CD14-positive monocyte (primary cell): ENCODE measurements at regions not wholly inside any gene's neighbourhood (a gene's known extent, or its start where the extent isn't known, plus 50 kb on each side); places are given as distances from the start of the nearest gene placed in this dataset.

Experiments
- DNase-seq, 3 donors: peaks; one replicate each; pipeline ENCODE4 v3.0.0-alpha.2; 2011 to 2022
- H2AFZ ChIP-seq: 2 replicates; pipeline ENCODE4 v1.6.0; 2012; ENCODE audit warnings: mild to moderate bottlenecking, low read depth, low read length, inconsistent platforms; ENCODE audit not compliant: insufficient read depth, poor library complexity, severe bottlenecking
- H3K27ac ChIP-seq, 2 donors: 1 replicate in 1 of 2; 2 replicates in 1 of 2; pipeline ENCODE4 v1.5.1; 2012 to 2013; ENCODE audit warnings: low read length in 2 of 2, control low read depth in 1 of 2, inconsistent platforms in 1 of 2, low read depth in 1 of 2, mild to moderate bottlenecking in 1 of 2
- H3K27me3 ChIP-seq, 2 donors: one replicate each; pipeline versions ENCODE4 v1.6.0 to v1.6.1; 2011 to 2013; ENCODE audit warnings: low read length in 2 of 2; ENCODE audit not compliant: control insufficient read depth in 2 of 2, insufficient read depth in 2 of 2
- H3K36me3 ChIP-seq, 2 donors: replicated peaks in 1 of 2; 1 replicate in 1 of 2; 2 replicates in 1 of 2; pipeline versions ENCODE4 v1.5.1 to v1.6.1; 2012 to 2013; ENCODE audit warnings: low read length in 2 of 2, control low read depth in 1 of 2, inconsistent platforms in 1 of 2, mild to moderate bottlenecking in 1 of 2; ENCODE audit not compliant: insufficient read depth in 2 of 2, control insufficient read depth in 1 of 2
- H3K4me1 ChIP-seq, 2 donors: 1 replicate in 1 of 2; 2 replicates in 1 of 2; pipeline versions ENCODE4 v1.5.1 to v1.6.1; 2012 to 2013; ENCODE audit warnings: low read length in 2 of 2, control low read depth in 1 of 2, inconsistent platforms in 1 of 2, mild to moderate bottlenecking in 1 of 2, moderate library complexity in 1 of 2; ENCODE audit not compliant: insufficient read depth in 2 of 2, control insufficient read depth in 1 of 2
- H3K4me2 ChIP-seq: replicated peaks from 2 replicates; pipeline ENCODE3; 2012; ENCODE audit warnings: low read length, moderate library complexity, mild to moderate bottlenecking; ENCODE audit not compliant: poor library complexity, severe bottlenecking; ENCODE audit errors: extremely low read depth
- H3K4me3 ChIP-seq, 3 experiments: fragments of 200-600 bp in 1 of 3; sonication (generic) in 1 of 3; replicated peaks in 1 of 3; 1 replicate in 2 of 3; 2 replicates in 1 of 3; pipeline ENCODE4 v1.5.1; 2011 to 2013; ENCODE audit warnings: low read length in 3 of 3, mild to moderate bottlenecking in 3 of 3, control low read depth in 2 of 3, low read depth in 2 of 3, inconsistent platforms in 1 of 3, moderate library complexity in 1 of 3
- H3K79me2 ChIP-seq: 2 replicates; pipeline ENCODE4 v1.6.0; 2012; ENCODE audit warnings: mild to moderate bottlenecking, control low read depth, inconsistent platforms, low read length, moderate library complexity; ENCODE audit not compliant: insufficient read depth
- H3K9ac ChIP-seq: 2 replicates; pipeline ENCODE4 v1.6.0; 2017; ENCODE audit warnings: low read length, mild to moderate bottlenecking; ENCODE audit not compliant: insufficient read depth, poor library complexity, severe bottlenecking
- H3K9me3 ChIP-seq, 2 donors: replicated peaks in 1 of 2; 1 replicate in 1 of 2; 2 replicates in 1 of 2; pipeline versions ENCODE4 v1.5.1 to v1.6.1; 2012 to 2013; ENCODE audit warnings: low read length in 2 of 2, control low read depth in 1 of 2; ENCODE audit not compliant: control insufficient read depth in 1 of 2, insufficient read depth in 1 of 2
- H4K20me1 ChIP-seq: 2 replicates; pipeline ENCODE4 v1.6.0; 2012; ENCODE audit warnings: mild to moderate bottlenecking, low read length, control low read depth, moderate library complexity; ENCODE audit not compliant: insufficient read depth
- H3K27ac Mint-ChIP-seq, 7 donors: one replicate each; pipeline ENCODE4 v1.8.0; 2020; ENCODE audit warnings: mild to moderate bottlenecking in 7 of 7, mixed read lengths in 7 of 7, moderate library complexity in 6 of 7, inconsistent platforms in 2 of 7
- H3K27me3 Mint-ChIP-seq, 3 donors: one replicate each; pipeline ENCODE4 v1.8.0; 2021 to 2022; ENCODE audit warnings: low read depth in 3 of 3, mild to moderate bottlenecking in 3 of 3, mixed read lengths in 3 of 3, moderate library complexity in 3 of 3, inconsistent platforms in 1 of 3
- H3K36me3 Mint-ChIP-seq, 2 donors: one replicate each; pipeline ENCODE4 v1.8.0; 2020; ENCODE audit warnings: mixed read lengths in 2 of 2, inconsistent platforms in 1 of 2, mild to moderate bottlenecking in 1 of 2
- H3K4me1 Mint-ChIP-seq: one replicate; pipeline ENCODE4 v1.8.0; 2020; ENCODE audit warnings: mild to moderate bottlenecking, mixed read lengths
- H3K4me3 Mint-ChIP-seq, 2 donors: one replicate each; pipeline ENCODE4 v1.8.0; 2020; ENCODE audit warnings: mild to moderate bottlenecking in 2 of 2, mixed read lengths in 2 of 2, moderate library complexity in 1 of 2
- H3K9me3 Mint-ChIP-seq, 7 donors: one replicate each; pipeline ENCODE4 v1.8.0; 2020 to 2022; ENCODE audit warnings: mixed read lengths in 7 of 7, mild to moderate bottlenecking in 6 of 7, moderate library complexity in 6 of 7, inconsistent platforms in 2 of 7
- WGBS: methylation state at CpG from one replicate; pipeline ENCODE4 v1.1.5; 2013; ENCODE audit warnings: missing lambda C conversion rate; ENCODE audit not compliant: insufficient coverage; 5-methylcytosine and 5-hydroxymethylcytosine counted together
- intact Hi-C, 2 donors: fragments of 100-400 bp; cut with micrococcal nuclease; formaldehyde crosslinking; loops; one replicate each; pipeline versions ENCODE4 v1.15.0 to v1.15.1; 2023
- TF ChIP-seq, protein P1 (sequence below): fragments of 200-600 bp; IDR thresholded peaks from one replicate; pipeline ENCODE4 v1.8.0; 2022; ENCODE audit warnings: antibody characterized with exemption, mild to moderate bottlenecking

DNA sequence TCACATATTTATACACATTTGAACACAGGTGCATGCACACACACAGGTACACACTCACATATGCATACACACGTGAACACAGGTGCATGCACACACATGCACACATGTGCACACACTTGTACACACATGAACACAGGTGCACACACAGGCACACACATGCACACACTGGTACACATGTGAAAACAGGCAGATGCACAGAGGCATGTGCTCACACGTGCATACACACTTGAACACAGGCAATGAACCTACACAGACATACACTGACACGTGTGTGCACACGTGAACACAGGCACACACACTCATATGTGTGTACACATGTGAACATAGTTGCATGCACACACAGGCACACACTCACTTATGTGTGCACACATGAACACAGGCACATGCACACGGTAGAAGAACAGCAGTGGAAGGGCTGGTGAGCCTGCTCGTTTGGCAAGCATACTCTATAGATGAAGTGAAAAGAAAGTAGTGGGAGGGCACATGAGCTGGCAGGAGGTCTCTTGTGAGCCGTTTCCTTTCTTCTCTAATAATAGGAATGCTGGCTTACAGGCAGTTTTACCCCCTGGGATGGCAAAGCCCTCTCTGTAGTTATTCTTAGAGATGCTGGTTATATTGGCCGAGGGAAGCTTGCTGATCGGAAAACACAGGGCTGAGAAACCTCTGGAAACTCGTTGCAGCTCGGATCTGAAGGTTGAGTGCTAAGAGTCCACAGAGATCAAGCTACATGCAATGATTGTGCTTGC lies 279.6 kb upstream of the CLNK start:
- H3K36me3 Mint-ChIP-seq, result no peaks in the 10 kb centered on the region
- Histone ChIP-seq H3K9ac (no peak overlapping the region), H3K4me3 (no peak overlapping the region), H3K4me2 (no peak overlapping the region), H3K27me3 (no peaks in the 10 kb centered on the region), H2AFZ (no peak overlapping the region), H3K4me1 (no peaks in the 10 kb centered on the region), H3K9me3 (no peaks in the 10 kb centered on the region), H3K27ac (no peak overlapping the region), H3K36me3 (no peaks in the 10 kb centered on the region), H3K79me2 (no peaks in the 10 kb centered on the region), H4K20me1 (no peaks in the 10 kb centered on the region)
- TF ChIP-seq, protein P1, sequence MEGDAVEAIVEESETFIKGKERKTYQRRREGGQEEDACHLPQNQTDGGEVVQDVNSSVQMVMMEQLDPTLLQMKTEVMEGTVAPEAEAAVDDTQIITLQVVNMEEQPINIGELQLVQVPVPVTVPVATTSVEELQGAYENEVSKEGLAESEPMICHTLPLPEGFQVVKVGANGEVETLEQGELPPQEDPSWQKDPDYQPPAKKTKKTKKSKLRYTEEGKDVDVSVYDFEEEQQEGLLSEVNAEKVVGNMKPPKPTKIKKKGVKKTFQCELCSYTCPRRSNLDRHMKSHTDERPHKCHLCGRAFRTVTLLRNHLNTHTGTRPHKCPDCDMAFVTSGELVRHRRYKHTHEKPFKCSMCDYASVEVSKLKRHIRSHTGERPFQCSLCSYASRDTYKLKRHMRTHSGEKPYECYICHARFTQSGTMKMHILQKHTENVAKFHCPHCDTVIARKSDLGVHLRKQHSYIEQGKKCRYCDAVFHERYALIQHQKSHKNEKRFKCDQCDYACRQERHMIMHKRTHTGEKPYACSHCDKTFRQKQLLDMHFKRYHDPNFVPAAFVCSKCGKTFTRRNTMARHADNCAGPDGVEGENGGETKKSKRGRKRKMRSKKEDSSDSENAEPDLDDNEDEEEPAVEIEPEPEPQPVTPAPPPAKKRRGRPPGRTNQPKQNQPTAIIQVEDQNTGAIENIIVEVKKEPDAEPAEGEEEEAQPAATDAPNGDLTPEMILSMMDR, result no peak
- H3K9me3 Mint-ChIP-seq, result peaks cover 0 to 2% (median 0%) of the 10 kb centered on the region in 7 donors
- H3K27ac Mint-ChIP-seq, result peak overlapping the region in 1 of 7 donors; percentile 1
- peaks cover 0 to 4% (median 3%) of the 10 kb centered on the region in 3 donors for H3K27me3 Mint-ChIP-seq
- intact Hi-C loops, result no loop called here
- no peak overlapping the region for H3K4me3 Mint-ChIP-seq
- no peaks in the 10 kb centered on the region for H3K4me1 Mint-ChIP-seq
- DNase-seq, result no peak
- 91% methylated on average over 8 of the region's 11 CpGs for WGBS

DNA sequence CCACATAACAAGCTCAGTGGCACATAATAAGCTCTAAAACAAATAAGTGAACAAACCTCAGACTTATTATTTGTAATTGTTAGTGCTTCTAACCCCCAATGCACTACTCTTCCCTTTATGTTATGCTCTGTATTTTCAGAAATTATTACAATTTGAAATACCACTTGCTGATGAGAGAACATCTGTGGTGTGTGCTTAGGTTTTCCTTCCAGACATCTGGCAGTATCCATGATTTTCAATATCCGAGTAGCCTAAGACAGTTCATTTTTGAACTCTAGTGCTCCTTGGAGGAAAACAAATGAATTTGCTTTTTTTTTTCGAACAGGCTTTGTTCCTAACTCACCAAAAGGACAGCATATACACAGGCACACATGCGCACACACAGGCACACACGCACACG lies 278.7 kb upstream of the CLNK start:
- H3K9me3 Mint-ChIP-seq, result peaks cover 0 to 2% (median 0%) of the 10 kb centered on the region in 7 donors
- intact Hi-C loops, result no loop called here
- Histone ChIP-seq H3K9me3 (no peaks in the 10 kb centered on the region), H3K4me1 (no peaks in the 10 kb centered on the region), H3K9ac (no peak overlapping the region), H3K27ac (no peak overlapping the region), H3K27me3 (no peaks in the 10 kb centered on the region), H3K79me2 (no peaks in the 10 kb centered on the region), H2AFZ (no peak overlapping the region), H4K20me1 (no peaks in the 10 kb centered on the region), H3K4me2 (no peak overlapping the region), H3K4me3 (no peak overlapping the region), H3K36me3 (no peaks in the 10 kb centered on the region)
- no peak overlapping the region for H3K27ac Mint-ChIP-seq
- H3K4me1 Mint-ChIP-seq, result no peaks in the 10 kb centered on the region
- TF ChIP-seq, protein P1, result no peak
- no peaks in the 10 kb centered on the region for H3K36me3 Mint-ChIP-seq
- peaks cover 3 to 4% (median 4%) of the 10 kb centered on the region in 3 donors for H3K27me3 Mint-ChIP-seq
- no peak for DNase-seq
- H3K4me3 Mint-ChIP-seq, result no peak overlapping the region
- 97% methylated on average over 4 of the region's 5 CpGs for WGBS
